HEK293 (cell line): ENCODE measurements at regions not wholly inside any gene's neighbourhood (a gene's known extent, or its start where the extent isn't known, plus 50 kb on each side); places are given as distances from the start of the nearest gene placed in this dataset.

Experiments
- CTCF ChIA-PET: fragments of 350-600 bp; formaldehyde crosslinking; extraction: SDS; loops from one replicate; lab custom pipeline; 2021; ENCODE audit warnings: antibody characterized with exemption; lab: Yijun Ruan, JAX
- POLR2A ChIA-PET: fragments of 300-600 bp; formaldehyde crosslinking; extraction: SDS; loops from one replicate; lab custom pipeline; 2020; ENCODE audit warnings: antibody characterized with exemption, inconsistent platforms; lab: Yijun Ruan, JAX
- H3K27ac ChIP-seq: fragments of 200-500 bp; sonication (Bioruptor generic); 2 replicates; pipeline ENCODE4 v1.5.1; 2014; ENCODE audit warnings: low read depth, low read length, control low read depth, inconsistent platforms; ENCODE audit errors: extremely low read depth
- H3K36me3 ChIP-seq, 2 experiments: fragments of 200-500 bp in 1 of 2; sonication (Bioruptor generic) in 1 of 2; 1 replicate in 1 of 2; 2 replicates in 1 of 2; pipeline ENCODE4 v1.5.1; 2014 to 2017; ENCODE audit warnings: inconsistent platforms in 2 of 2, low read length in 2 of 2; ENCODE audit not compliant: control insufficient read depth in 2 of 2, insufficient read depth in 1 of 2
- H3K4me1 ChIP-seq: fragments of 200-500 bp; sonication (Bioruptor generic); 2 replicates; pipeline ENCODE4 v1.5.1; 2014; ENCODE audit warnings: mild to moderate bottlenecking, low read length, inconsistent platforms; ENCODE audit not compliant: control insufficient read depth, insufficient read depth
- H3K4me3 ChIP-seq: 2 replicates; pipeline ENCODE4 v1.5.1; 2011; ENCODE audit warnings: low read depth, mild to moderate bottlenecking, control low read depth, low read length, moderate library complexity
- H3K9me3 ChIP-seq: fragments of 200-500 bp; sonication (Bioruptor generic); 2 replicates; pipeline ENCODE4 v1.5.1; 2014; ENCODE audit warnings: low read depth, low read length, inconsistent platforms; ENCODE audit not compliant: control insufficient read depth, insufficient read depth
- HOXC10 ChIP-seq: sonication (generic); formaldehyde crosslinking; IDR thresholded peaks from 2 replicates; pipeline ENCODE4 v1.8.1; 2023; ENCODE audit warnings: mild to moderate bottlenecking, missing genetic modification reagents
- MZF1 ChIP-seq: fragments of 450-650 bp; formaldehyde crosslinking; IDR thresholded peaks from 2 replicates; pipeline ENCODE4 v1.5.1; 2017; ENCODE audit warnings: missing biosample characterization, missing genetic modification characterization, borderline replicate concordance
- OSR2 ChIP-seq: fragments of 450-650 bp; formaldehyde crosslinking; IDR thresholded peaks from 2 replicates; pipeline ENCODE4 v1.5.1; 2016; ENCODE audit warnings: missing biosample characterization, missing genetic modification characterization
- ZBTB8A ChIP-seq: fragments of 450-650 bp; formaldehyde crosslinking; IDR thresholded peaks from 2 replicates; pipeline ENCODE4 v1.5.1; 2016; ENCODE audit warnings: missing biosample characterization, missing genetic modification characterization
- ZFHX2 ChIP-seq: fragments of 450-650 bp; formaldehyde crosslinking; conservative IDR thresholded peaks from 2 replicates; pipeline ENCODE4 v1.5.1; 2016; ENCODE audit warnings: missing biosample characterization, missing genetic modification characterization
- ZNF114 ChIP-seq: fragments of 450-650 bp; formaldehyde crosslinking; IDR thresholded peaks from 2 replicates; pipeline ENCODE4 v1.5.0; 2017; ENCODE audit warnings: missing biosample characterization, missing genetic modification characterization
- ZNF311 ChIP-seq: fragments of 450-650 bp; formaldehyde crosslinking; IDR thresholded peaks from 2 replicates; pipeline ENCODE4 v1.5.1; 2017; ENCODE audit warnings: missing biosample characterization, missing genetic modification characterization, borderline replicate concordance
- ZNF335 ChIP-seq: fragments of 450-650 bp; formaldehyde crosslinking; conservative IDR thresholded peaks from 2 replicates; pipeline ENCODE4 v1.5.1; 2016; ENCODE audit warnings: missing biosample characterization, missing genetic modification characterization
- ZNF423 ChIP-seq: fragments of 450-650 bp; formaldehyde crosslinking; IDR thresholded peaks from 2 replicates; pipeline ENCODE4 v1.5.1; 2016; ENCODE audit warnings: missing biosample characterization, missing genetic modification characterization
- ZNF510 ChIP-seq: fragments of 450-650 bp; formaldehyde crosslinking; IDR thresholded peaks from 2 replicates; pipeline ENCODE4 v1.5.1; 2018; ENCODE audit warnings: mild to moderate bottlenecking, missing genetic modification characterization, missing biosample characterization; ENCODE audit not compliant: insufficient replicate concordance
- ZNF549 ChIP-seq: fragments of 450-650 bp; IDR thresholded peaks from 2 replicates; pipeline ENCODE4 v1.5.1; 2018; ENCODE audit warnings: missing biosample characterization, missing genetic modification characterization, mild to moderate bottlenecking, inconsistent platforms, moderate library complexity
- ZNF660 ChIP-seq: fragments of 450-650 bp; IDR thresholded peaks from 2 replicates; pipeline ENCODE4 v1.5.1; 2018; ENCODE audit warnings: missing biosample characterization, mild to moderate bottlenecking, missing genetic modification characterization
- ZNF677 ChIP-seq: fragments of 450-650 bp; IDR thresholded peaks from 2 replicates; pipeline ENCODE4 v1.5.0; 2018; ENCODE audit warnings: missing biosample characterization, mild to moderate bottlenecking, missing genetic modification characterization, moderate library complexity
- ZNF707 ChIP-seq: fragments of 450-650 bp; formaldehyde crosslinking; IDR thresholded peaks from 2 replicates; pipeline ENCODE4 v1.5.1; 2016; ENCODE audit warnings: missing biosample characterization, missing genetic modification characterization
- ZNF843 ChIP-seq: fragments of 450-650 bp; formaldehyde crosslinking; IDR thresholded peaks from 2 replicates; pipeline ENCODE4 v1.5.1; 2016; ENCODE audit warnings: missing biosample characterization, missing genetic modification characterization
- ZXDB ChIP-seq: fragments of 450-650 bp; formaldehyde crosslinking; IDR thresholded peaks from 2 replicates; pipeline ENCODE4 v1.5.1; 2016; ENCODE audit warnings: missing biosample characterization, missing genetic modification characterization
- TF ChIP-seq, protein P1 (sequence below): fragments of 450-650 bp; formaldehyde crosslinking; optimal IDR thresholded peaks from 2 replicates; pipeline ENCODE3; 2016; ENCODE audit warnings: missing biosample characterization, mild to moderate bottlenecking, missing genetic modification characterization
- TF ChIP-seq, protein P2 (sequence below): fragments of 450-650 bp; formaldehyde crosslinking; IDR thresholded peaks from 2 replicates; pipeline ENCODE4 v1.5.1; 2016; ENCODE audit warnings: missing biosample characterization, missing genetic modification characterization
- TF ChIP-seq, protein P3 (sequence below): fragments of 450-650 bp; formaldehyde crosslinking; IDR thresholded peaks from 2 replicates; pipeline ENCODE4 v1.5.1; 2016; ENCODE audit warnings: missing biosample characterization, missing genetic modification characterization
- TF ChIP-seq, protein P4 (sequence below): fragments of 450-650 bp; formaldehyde crosslinking; IDR thresholded peaks from 2 replicates; pipeline ENCODE4 v1.5.1; 2016; ENCODE audit warnings: missing biosample characterization, missing genetic modification characterization, borderline replicate concordance
- TF ChIP-seq, protein P5 (sequence below): fragments of 450-650 bp; formaldehyde crosslinking; IDR thresholded peaks from 2 replicates; pipeline ENCODE4 v1.5.1; 2017; ENCODE audit warnings: missing biosample characterization, missing genetic modification characterization
- TF ChIP-seq, protein P6 (sequence below): fragments of 450-650 bp; formaldehyde crosslinking; IDR thresholded peaks from 2 replicates; pipeline ENCODE4 v1.5.1; 2016; ENCODE audit warnings: missing biosample characterization, missing genetic modification characterization

DNA sequence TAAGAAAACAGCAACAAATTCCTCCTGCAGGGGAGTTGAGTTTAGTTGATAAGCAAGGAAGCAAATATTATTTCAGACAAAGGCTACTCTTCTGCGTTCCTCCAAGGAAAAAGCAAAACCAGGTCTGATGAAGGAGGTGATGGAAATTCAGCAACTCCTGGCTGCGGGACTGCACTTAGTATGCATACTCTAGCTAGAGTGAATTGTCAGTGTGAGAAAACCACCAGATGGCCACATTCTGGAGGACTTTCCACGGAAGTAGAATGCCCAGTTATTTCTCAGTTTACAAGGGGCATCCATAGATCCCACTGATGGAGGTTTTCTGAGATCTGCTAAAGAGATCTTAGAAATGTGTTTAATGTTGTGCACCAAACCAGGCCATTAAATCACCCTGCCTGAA lies 338.6 kb upstream of the PUDP start:
- CTCF ChIA-PET = no interaction called here
- H3K9me3 ChIP-seq = no peaks in the 10 kb centered on the region
- no peak overlapping the region for H3K4me3 ChIP-seq
- H3K36me3 ChIP-seq = no peaks in the 10 kb centered on the region
- POLR2A ChIA-PET = no interaction called here
- no peak overlapping the region for H3K27ac ChIP-seq
- no peak for TF ChIP-seq ZNF677 (tag by site-specific recombination)
- TF ChIP-seq ZNF510 (tag by site-specific recombination) = no peak
- TF ChIP-seq ZFHX2 (tag by site-specific recombination) = no peak
- no peak for TF ChIP-seq ZBTB8A (tag by site-specific recombination)
- no peak for TF ChIP-seq ZNF707 (tag by site-specific recombination)
- no peak for TF ChIP-seq OSR2 (tag by site-specific recombination)
- no peak for TF ChIP-seq ZNF114 (tag by site-specific recombination)
- TF ChIP-seq ZXDB (tag by site-specific recombination) = no peak
- no peak for TF ChIP-seq ZNF311 (tag by site-specific recombination)
- TF ChIP-seq, protein P1, sequence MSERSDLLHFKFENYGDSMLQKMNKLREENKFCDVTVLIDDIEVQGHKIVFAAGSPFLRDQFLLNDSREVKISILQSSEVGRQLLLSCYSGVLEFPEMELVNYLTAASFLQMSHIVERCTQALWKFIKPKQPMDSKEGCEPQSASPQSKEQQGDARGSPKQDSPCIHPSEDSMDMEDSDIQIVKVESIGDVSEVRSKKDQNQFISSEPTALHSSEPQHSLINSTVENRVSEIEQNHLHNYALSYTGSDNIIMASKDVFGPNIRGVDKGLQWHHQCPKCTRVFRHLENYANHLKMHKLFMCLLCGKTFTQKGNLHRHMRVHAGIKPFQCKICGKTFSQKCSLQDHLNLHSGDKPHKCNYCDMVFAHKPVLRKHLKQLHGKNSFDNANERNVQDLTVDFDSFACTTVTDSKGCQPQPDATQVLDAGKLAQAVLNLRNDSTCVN (tag by site-specific recombination) = no peak
- no peak for TF ChIP-seq ZNF660 (tag by site-specific recombination)
- no peak for TF ChIP-seq ZNF335
- no peak for TF ChIP-seq MZF1 (tag by site-specific recombination)
- no peak for TF ChIP-seq HOXC10 (CRISPR knock-in tag)
- TF ChIP-seq, protein P2, sequence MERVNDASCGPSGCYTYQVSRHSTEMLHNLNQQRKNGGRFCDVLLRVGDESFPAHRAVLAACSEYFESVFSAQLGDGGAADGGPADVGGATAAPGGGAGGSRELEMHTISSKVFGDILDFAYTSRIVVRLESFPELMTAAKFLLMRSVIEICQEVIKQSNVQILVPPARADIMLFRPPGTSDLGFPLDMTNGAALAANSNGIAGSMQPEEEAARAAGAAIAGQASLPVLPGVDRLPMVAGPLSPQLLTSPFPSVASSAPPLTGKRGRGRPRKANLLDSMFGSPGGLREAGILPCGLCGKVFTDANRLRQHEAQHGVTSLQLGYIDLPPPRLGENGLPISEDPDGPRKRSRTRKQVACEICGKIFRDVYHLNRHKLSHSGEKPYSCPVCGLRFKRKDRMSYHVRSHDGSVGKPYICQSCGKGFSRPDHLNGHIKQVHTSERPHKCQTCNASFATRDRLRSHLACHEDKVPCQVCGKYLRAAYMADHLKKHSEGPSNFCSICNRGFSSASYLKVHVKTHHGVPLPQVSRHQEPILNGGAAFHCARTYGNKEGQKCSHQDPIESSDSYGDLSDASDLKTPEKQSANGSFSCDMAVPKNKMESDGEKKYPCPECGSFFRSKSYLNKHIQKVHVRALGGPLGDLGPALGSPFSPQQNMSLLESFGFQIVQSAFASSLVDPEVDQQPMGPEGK = no peak
- TF ChIP-seq ZNF423 (tag by site-specific recombination) = no peak
- H3K4me1 ChIP-seq = no peaks in the 10 kb centered on the region

DNA sequence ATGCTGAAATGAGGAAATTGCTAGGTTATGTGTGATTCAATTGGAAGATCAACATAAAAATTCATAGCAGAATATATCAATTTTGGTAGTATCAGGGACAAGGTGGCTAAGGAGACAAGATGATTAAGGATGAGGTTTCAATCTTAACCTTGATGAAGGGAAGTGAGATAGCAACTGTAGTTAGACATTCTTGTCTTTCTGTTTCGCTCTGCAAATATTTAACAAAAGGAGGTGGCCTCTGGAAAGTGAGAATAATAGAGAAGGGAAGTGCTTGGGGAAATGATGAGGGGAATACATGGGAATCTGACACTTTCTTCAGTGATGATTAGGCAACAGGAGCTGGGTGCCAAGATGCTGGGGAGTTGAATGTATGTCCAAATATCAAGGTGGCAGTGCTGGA lies 337.1 kb upstream of the PUDP start:
- no peak overlapping the region for H3K27ac ChIP-seq
- H3K36me3 ChIP-seq = no peaks in the 10 kb centered on the region
- no peaks in the 10 kb centered on the region for H3K4me1 ChIP-seq
- ChIA-PET POLR2A (no interaction called here), CTCF (no interaction called here)
- H3K4me3 ChIP-seq = no peak overlapping the region
- no peaks in the 10 kb centered on the region for H3K9me3 ChIP-seq
- TF ChIP-seq ZNF843 (tag by site-specific recombination) (no peak), ZNF549 (no peak)
- TF ChIP-seq, protein P3, sequence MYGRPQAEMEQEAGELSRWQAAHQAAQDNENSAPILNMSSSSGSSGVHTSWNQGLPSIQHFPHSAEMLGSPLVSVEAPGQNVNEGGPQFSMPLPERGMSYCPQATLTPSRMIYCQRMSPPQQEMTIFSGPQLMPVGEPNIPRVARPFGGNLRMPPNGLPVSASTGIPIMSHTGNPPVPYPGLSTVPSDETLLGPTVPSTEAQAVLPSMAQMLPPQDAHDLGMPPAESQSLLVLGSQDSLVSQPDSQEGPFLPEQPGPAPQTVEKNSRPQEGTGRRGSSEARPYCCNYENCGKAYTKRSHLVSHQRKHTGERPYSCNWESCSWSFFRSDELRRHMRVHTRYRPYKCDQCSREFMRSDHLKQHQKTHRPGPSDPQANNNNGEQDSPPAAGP = no peak
- TF ChIP-seq, protein P4, sequence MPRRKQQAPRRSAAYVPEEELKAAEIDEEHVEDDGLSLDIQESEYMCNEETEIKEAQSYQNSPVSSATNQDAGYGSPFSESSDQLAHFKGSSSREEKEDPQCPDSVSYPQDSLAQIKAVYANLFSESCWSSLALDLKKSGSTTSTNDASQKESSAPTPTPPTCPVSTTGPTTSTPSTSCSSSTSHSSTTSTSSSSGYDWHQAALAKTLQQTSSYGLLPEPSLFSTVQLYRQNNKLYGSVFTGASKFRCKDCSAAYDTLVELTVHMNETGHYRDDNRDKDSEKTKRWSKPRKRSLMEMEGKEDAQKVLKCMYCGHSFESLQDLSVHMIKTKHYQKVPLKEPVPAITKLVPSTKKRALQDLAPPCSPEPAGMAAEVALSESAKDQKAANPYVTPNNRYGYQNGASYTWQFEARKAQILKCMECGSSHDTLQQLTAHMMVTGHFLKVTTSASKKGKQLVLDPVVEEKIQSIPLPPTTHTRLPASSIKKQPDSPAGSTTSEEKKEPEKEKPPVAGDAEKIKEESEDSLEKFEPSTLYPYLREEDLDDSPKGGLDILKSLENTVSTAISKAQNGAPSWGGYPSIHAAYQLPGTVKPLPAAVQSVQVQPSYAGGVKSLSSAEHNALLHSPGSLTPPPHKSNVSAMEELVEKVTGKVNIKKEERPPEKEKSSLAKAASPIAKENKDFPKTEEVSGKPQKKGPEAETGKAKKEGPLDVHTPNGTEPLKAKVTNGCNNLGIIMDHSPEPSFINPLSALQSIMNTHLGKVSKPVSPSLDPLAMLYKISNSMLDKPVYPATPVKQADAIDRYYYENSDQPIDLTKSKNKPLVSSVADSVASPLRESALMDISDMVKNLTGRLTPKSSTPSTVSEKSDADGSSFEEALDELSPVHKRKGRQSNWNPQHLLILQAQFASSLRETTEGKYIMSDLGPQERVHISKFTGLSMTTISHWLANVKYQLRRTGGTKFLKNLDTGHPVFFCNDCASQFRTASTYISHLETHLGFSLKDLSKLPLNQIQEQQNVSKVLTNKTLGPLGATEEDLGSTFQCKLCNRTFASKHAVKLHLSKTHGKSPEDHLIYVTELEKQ (tag by site-specific recombination) = no peak
- TF ChIP-seq, protein P5, sequence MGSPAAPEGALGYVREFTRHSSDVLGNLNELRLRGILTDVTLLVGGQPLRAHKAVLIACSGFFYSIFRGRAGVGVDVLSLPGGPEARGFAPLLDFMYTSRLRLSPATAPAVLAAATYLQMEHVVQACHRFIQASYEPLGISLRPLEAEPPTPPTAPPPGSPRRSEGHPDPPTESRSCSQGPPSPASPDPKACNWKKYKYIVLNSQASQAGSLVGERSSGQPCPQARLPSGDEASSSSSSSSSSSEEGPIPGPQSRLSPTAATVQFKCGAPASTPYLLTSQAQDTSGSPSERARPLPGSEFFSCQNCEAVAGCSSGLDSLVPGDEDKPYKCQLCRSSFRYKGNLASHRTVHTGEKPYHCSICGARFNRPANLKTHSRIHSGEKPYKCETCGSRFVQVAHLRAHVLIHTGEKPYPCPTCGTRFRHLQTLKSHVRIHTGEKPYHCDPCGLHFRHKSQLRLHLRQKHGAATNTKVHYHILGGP = no peak
- TF ChIP-seq, protein P6, sequence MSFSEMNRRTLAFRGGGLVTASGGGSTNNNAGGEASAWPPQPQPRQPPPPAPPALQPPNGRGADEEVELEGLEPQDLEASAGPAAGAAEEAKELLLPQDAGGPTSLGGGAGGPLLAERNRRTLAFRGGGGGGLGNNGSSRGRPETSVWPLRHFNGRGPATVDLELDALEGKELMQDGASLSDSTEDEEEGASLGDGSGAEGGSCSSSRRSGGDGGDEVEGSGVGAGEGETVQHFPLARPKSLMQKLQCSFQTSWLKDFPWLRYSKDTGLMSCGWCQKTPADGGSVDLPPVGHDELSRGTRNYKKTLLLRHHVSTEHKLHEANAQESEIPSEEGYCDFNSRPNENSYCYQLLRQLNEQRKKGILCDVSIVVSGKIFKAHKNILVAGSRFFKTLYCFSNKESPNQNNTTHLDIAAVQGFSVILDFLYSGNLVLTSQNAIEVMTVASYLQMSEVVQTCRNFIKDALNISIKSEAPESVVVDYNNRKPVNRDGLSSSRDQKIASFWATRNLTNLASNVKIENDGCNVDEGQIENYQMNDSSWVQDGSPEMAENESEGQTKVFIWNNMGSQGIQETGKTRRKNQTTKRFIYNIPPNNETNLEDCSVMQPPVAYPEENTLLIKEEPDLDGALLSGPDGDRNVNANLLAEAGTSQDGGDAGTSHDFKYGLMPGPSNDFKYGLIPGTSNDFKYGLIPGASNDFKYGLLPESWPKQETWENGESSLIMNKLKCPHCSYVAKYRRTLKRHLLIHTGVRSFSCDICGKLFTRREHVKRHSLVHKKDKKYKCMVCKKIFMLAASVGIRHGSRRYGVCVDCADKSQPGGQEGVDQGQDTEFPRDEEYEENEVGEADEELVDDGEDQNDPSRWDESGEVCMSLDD (tag by site-specific recombination) = no peak
